Cerebellar cortex (tissue), 1 donor: ENCODE measurements at regions not wholly inside any gene's neighbourhood (a gene's known extent, or its start where the extent isn't known, plus 50 kb on each side); places are given as distances from the start of the nearest gene placed in this dataset.

Experiments
- DNase-seq: peaks from one replicate; pipeline ENCODE4 v3.0.0-alpha.2; 2015; ENCODE audit warnings: low spot score

GRCh38 chr20:58111310-58112016, 117.0 kb downstream of the ANKRD60 start:
- DNase-seq = no peak

GRCh38 chr20:58109918-58110635, 118.4 kb downstream of the ANKRD60 start:
- DNase-seq = no peak

- no peak for DNase-seq
These were observed 119.2 kb downstream of the ANKRD60 start for GRCh38 chr20:58109126-58109880.

GRCh38 chr20:58107533-58107932, 120.9 kb downstream of the ANKRD60 start:
- DNase-seq = no peak

- no peak for DNase-seq
These were observed 122.2 kb downstream of the ANKRD60 start for GRCh38 chr20:58106143-58106750.

GRCh38 chr20:58103961-58104360, 124.5 kb downstream of the ANKRD60 start:
- DNase-seq = no peak

- no peak for DNase-seq
These were observed 124.9 kb downstream of the ANKRD60 start for GRCh38 chr20:58103517-58103904.

GRCh38 chr20:58102744-58103516, 125.5 kb downstream of the ANKRD60 start:
- DNase-seq = no peak

- no peak for DNase-seq
These were observed 126.2 kb downstream of the ANKRD60 start for GRCh38 chr20:58102261-58102660.

- DNase-seq = no peak
These were observed 127.6 kb downstream of the ANKRD60 start for GRCh38 chr20:58100731-58101356.

- no peak for DNase-seq
These were observed 128.3 kb downstream of the ANKRD60 start for GRCh38 chr20:58099956-58100730.

- no peak for DNase-seq
These were observed 129.0 kb downstream of the ANKRD60 start for GRCh38 chr20:58099291-58099935.

GRCh38 chr20:58098571-58098970, 129.9 kb downstream of the ANKRD60 start:
- no peak for DNase-seq

- DNase-seq = no peak
These were observed 130.5 kb downstream of the ANKRD60 start for GRCh38 chr20:58097943-58098342.

- no peak for DNase-seq
These were observed 131.0 kb downstream of the ANKRD60 start for GRCh38 chr20:58097429-58097828.

- no peak for DNase-seq
These were observed 131.5 kb downstream of the ANKRD60 start for GRCh38 chr20:58096880-58097423.

- DNase-seq = no peak
These were observed 133.8 kb downstream of the ANKRD60 start for GRCh38 chr20:58094698-58095097.

- DNase-seq = no peak
These were observed 134.3 kb downstream of the ANKRD60 start for GRCh38 chr20:58094160-58094559.

GRCh38 chr20:58092871-58093270, 135.6 kb downstream of the ANKRD60 start:
- DNase-seq = no peak

GRCh38 chr20:58092353-58092752, 136.1 kb downstream of the ANKRD60 start:
- DNase-seq = no peak
